ENCODE measurements at regions not wholly inside any gene's neighbourhood (a gene's known extent, or its start where the extent isn't known, plus 50 kb on each side); places are given as distances from the start of the nearest gene placed in this dataset.

- DNase-seq (ENCODE audit: low read depth): peak; percentile 68
Measured at GRCh38 chr3:29064085-29064484, 216.8 kb upstream of the RBMS3 start.

GRCh38 chr3:29065211-29065785 lies 215.6 kb upstream of the RBMS3 start:
- peak; percentile 96 for DNase-seq (ENCODE audit: low read depth)

- DNase-seq (ENCODE audit: low read depth): no peak
Measured at GRCh38 chr3:29067007-29067406, 213.9 kb upstream of the RBMS3 start.

- DNase-seq (ENCODE audit: low read depth): no peak
Measured at GRCh38 chr3:29070959-29071634, 209.8 kb upstream of the RBMS3 start.

GRCh38 chr3:29072611-29073010 lies 208.3 kb upstream of the RBMS3 start:
- DNase-seq (ENCODE audit: low read depth): peak; percentile 29

GRCh38 chr3:29077356-29077755 lies 203.5 kb upstream of the RBMS3 start:
- no peak for DNase-seq (ENCODE audit: low read depth)

- peak; percentile 3 for DNase-seq (ENCODE audit: low read depth)
Measured at GRCh38 chr3:29079358-29079757, 201.5 kb upstream of the RBMS3 start.

GRCh38 chr3:29080967-29081366 lies 199.9 kb upstream of the RBMS3 start:
- DNase-seq (ENCODE audit: low read depth): no peak

GRCh38 chr3:29083081-29083480 lies 197.8 kb upstream of the RBMS3 start:
- DNase-seq (ENCODE audit: low read depth): no peak

GRCh38 chr3:29083676-29084075 lies 197.2 kb upstream of the RBMS3 start:
- DNase-seq (ENCODE audit: low read depth): no peak

GRCh38 chr3:29088579-29088978 lies 192.3 kb upstream of the RBMS3 start:
- no peak for DNase-seq (ENCODE audit: low read depth)

GRCh38 chr3:29090912-29091597 lies 189.8 kb upstream of the RBMS3 start:
- DNase-seq (ENCODE audit: low read depth): no peak

- no peak for DNase-seq (ENCODE audit: low read depth)
Measured at GRCh38 chr3:29091599-29092189, 189.2 kb upstream of the RBMS3 start.

GRCh38 chr3:29092348-29092747 lies 188.5 kb upstream of the RBMS3 start:
- DNase-seq (ENCODE audit: low read depth): no peak

- no peak for DNase-seq (ENCODE audit: low read depth)
Measured at GRCh38 chr3:29099296-29099695, 181.6 kb upstream of the RBMS3 start.

- DNase-seq (ENCODE audit: low read depth): no peak
Measured at GRCh38 chr3:29099775-29100174, 181.1 kb upstream of the RBMS3 start.

GRCh38 chr3:29100292-29100691 lies 180.6 kb upstream of the RBMS3 start:
- no peak for DNase-seq (ENCODE audit: low read depth)

- no peak for DNase-seq (ENCODE audit: low read depth)
Measured at GRCh38 chr3:29128001-29128400, 152.9 kb upstream of the RBMS3 start.

GRCh38 chr3:29137601-29138000 lies 143.3 kb upstream of the RBMS3 start:
- DNase-seq (ENCODE audit: low read depth): no peak

GRCh38 chr3:29138171-29138570 lies 142.7 kb upstream of the RBMS3 start:
- DNase-seq (ENCODE audit: low read depth): no peak

- no peak for DNase-seq (ENCODE audit: low read depth)
Measured at GRCh38 chr3:29140666-29141065, 140.2 kb upstream of the RBMS3 start.

- DNase-seq (ENCODE audit: low read depth): no peak
Measured at GRCh38 chr3:29141197-29141917, 139.5 kb upstream of the RBMS3 start.

GRCh38 chr3:29141918-29142275 lies 139.0 kb upstream of the RBMS3 start:
- DNase-seq (ENCODE audit: low read depth): no peak
